ENCODE measurements at regions not wholly inside any gene's neighbourhood (a gene's known extent, or its start where the extent isn't known, plus 50 kb on each side); places are given as distances from the start of the nearest gene placed in this dataset.

GRCh38 chr2:221107424-221107823 lies 464.7 kb downstream of the EPHA4 start:
- Mint-ChIP-seq H3K27ac (no peak overlapping the region), H3K4me3 (no peak overlapping the region), H3K4me1 (ENCODE audit: low read depth) (no peaks in the 10 kb centered on the region), H3K9me3 (no peaks in the 10 kb centered on the region), H3K27me3 (peaks cover 9% of the 10 kb centered on the region), H3K36me3 (ENCODE audit: low read depth) (no peaks in the 10 kb centered on the region)
- ATAC-seq (ENCODE audit: poor library complexity) (no peak), DNase-seq (no peak)
- H3K36me3 ChIP-seq (ENCODE audit: insufficient read depth, low read length), result no peaks in the 10 kb centered on the region
- TF ChIP-seq CTCF (IDR thresholded peaks at IDR 0.05), result no peak
- no peak overlapping the region for H3K4me3 ChIP-seq (ENCODE audit: low read length)
- intact Hi-C loops (cut with DNase I, micrococcal nuclease), result no loop called here
- peaks cover 0 to 11% of the 10 kb centered on the region in 2 experiments for H3K9me3 ChIP-seq (ENCODE audit: control insufficient read depth in 1 of 2, insufficient read depth in 1 of 2, low read length in 2 of 2)
- no peak overlapping the region for H3K27ac ChIP-seq (ENCODE audit: low read depth in 1 of 2, low read length in 2 of 2)
- H3K27me3 ChIP-seq (ENCODE audit: control insufficient read depth in 1 of 2, insufficient read depth in 2 of 2, low read length in 2 of 2), result no peaks in the 10 kb centered on the region
- POLR2A ChIA-PET, result no interaction called here
- CTCF ChIA-PET, result no interaction called here
- no peaks in the 10 kb centered on the region for H3K4me1 ChIP-seq (ENCODE audit: insufficient read depth, low read length)

GRCh38 chr2:221109552-221109951 lies 462.6 kb downstream of the EPHA4 start:
- no peak overlapping the region for H3K27ac Mint-ChIP-seq
- CTCF ChIA-PET, result no interaction called here
- intact Hi-C loops (cut with DNase I, micrococcal nuclease), result no loop called here

GRCh38 chr2:221111739-221112138 lies 460.4 kb downstream of the EPHA4 start:
- ATAC-seq (ENCODE audit: poor library complexity) (no peak), DNase-seq (no peak)
- H3K4me1 Mint-ChIP-seq (ENCODE audit: low read depth), result no peaks in the 10 kb centered on the region
- no peak overlapping the region for H3K4me3 Mint-ChIP-seq
- H3K9me3 ChIP-seq (ENCODE audit: control insufficient read depth in 1 of 2, insufficient read depth in 1 of 2, low read length in 2 of 2), result no peaks in the 10 kb centered on the region
- H3K4me1 ChIP-seq (ENCODE audit: insufficient read depth, low read length), result no peaks in the 10 kb centered on the region
- no peak for TF ChIP-seq CTCF (IDR thresholded peaks at IDR 0.05)
- ChIA-PET POLR2A (no interaction called here), CTCF (no interaction called here)
- no peak overlapping the region for H3K27ac Mint-ChIP-seq
- H3K27me3 Mint-ChIP-seq, result no peaks in the 10 kb centered on the region
- no peaks in the 10 kb centered on the region for H3K9me3 Mint-ChIP-seq
- H3K36me3 Mint-ChIP-seq (ENCODE audit: low read depth), result no peaks in the 10 kb centered on the region
- no peaks in the 10 kb centered on the region for H3K27me3 ChIP-seq (ENCODE audit: control insufficient read depth in 1 of 2, insufficient read depth in 2 of 2, low read length in 2 of 2)
- H3K4me3 ChIP-seq (ENCODE audit: low read length), result no peak overlapping the region
- intact Hi-C loops (cut with DNase I, micrococcal nuclease), result no loop called here
- no peak overlapping the region for H3K27ac ChIP-seq (ENCODE audit: low read depth in 1 of 2, low read length in 2 of 2)
- no peaks in the 10 kb centered on the region for H3K36me3 ChIP-seq (ENCODE audit: insufficient read depth, low read length)

More at GRCh38 chr2:221109552-221109951, 462.6 kb downstream of the EPHA4 start:
- Histone ChIP-seq H3K4me3 (ENCODE audit: low read length) (no peak overlapping the region), H3K27ac (ENCODE audit: low read depth in 1 of 2, low read length in 2 of 2) (no peak overlapping the region), H3K4me1 (ENCODE audit: insufficient read depth, low read length) (no peaks in the 10 kb centered on the region), H3K27me3 (ENCODE audit: control insufficient read depth in 1 of 2, insufficient read depth in 2 of 2, low read length in 2 of 2) (no peaks in the 10 kb centered on the region), H3K9me3 (ENCODE audit: control insufficient read depth in 1 of 2, insufficient read depth in 1 of 2, low read length in 2 of 2) (peaks cover 0 to 6% of the 10 kb centered on the region in 2 experiments), H3K36me3 (ENCODE audit: insufficient read depth, low read length) (no peaks in the 10 kb centered on the region)
- DNase-seq (no peak), ATAC-seq (ENCODE audit: poor library complexity) (no peak)
- POLR2A ChIA-PET, result no interaction called here
- no peak overlapping the region for H3K4me3 Mint-ChIP-seq
- no peak for TF ChIP-seq CTCF (IDR thresholded peaks at IDR 0.05)
- no peaks in the 10 kb centered on the region for H3K4me1 Mint-ChIP-seq (ENCODE audit: low read depth)
- H3K9me3 Mint-ChIP-seq, result no peaks in the 10 kb centered on the region
- peaks cover 3% of the 10 kb centered on the region for H3K27me3 Mint-ChIP-seq
- H3K36me3 Mint-ChIP-seq (ENCODE audit: low read depth), result no peaks in the 10 kb centered on the region
